Mesendoderm (in vitro differentiated cells): ENCODE measurements at regions not wholly inside any gene's neighbourhood (a gene's known extent, or its start where the extent isn't known, plus 50 kb on each side); places are given as distances from the start of the nearest gene placed in this dataset.

Experiments
- DNase-seq: peaks from one replicate; pipeline ENCODE4 v3.0.0; 2013
- H2AK5ac ChIP-seq: 2 replicates; pipeline ENCODE4 v1.6.1; 2013; ENCODE audit warnings: low read length, inconsistent platforms
- H2BK120ac ChIP-seq: 2 replicates; pipeline ENCODE4 v1.6.1; 2013; ENCODE audit warnings: low read depth, mild to moderate bottlenecking, low read length, moderate library complexity, mixed read lengths
- H2BK15ac ChIP-seq: replicated peaks from 2 replicates; pipeline ENCODE4 v1.6.1; 2013; ENCODE audit warnings: low read depth, mild to moderate bottlenecking, moderate library complexity
- H2BK5ac ChIP-seq: 2 replicates; pipeline ENCODE4 v1.6.1; 2013; ENCODE audit warnings: low read length, inconsistent platforms
- H3K18ac ChIP-seq: 2 replicates; pipeline ENCODE4 v1.6.1; 2013; ENCODE audit warnings: mild to moderate bottlenecking, low read length, mixed read lengths
- H3K23ac ChIP-seq: one replicate; pipeline ENCODE4 v1.6.1; 2013; ENCODE audit warnings: low read length
- H3K27ac ChIP-seq: 2 replicates; pipeline ENCODE4 v1.5.1; 2013; ENCODE audit warnings: low read depth, mild to moderate bottlenecking, inconsistent platforms, low read length, moderate library complexity
- H3K27me3 ChIP-seq: 2 replicates; pipeline ENCODE4 v1.6.1; 2013; ENCODE audit warnings: low read length, control low read depth, mild to moderate bottlenecking, inconsistent platforms; ENCODE audit not compliant: insufficient read depth, poor library complexity
- H3K36me3 ChIP-seq: 2 replicates; pipeline ENCODE4 v1.6.1; 2013; ENCODE audit warnings: low read length, inconsistent platforms; ENCODE audit not compliant: control insufficient read depth, insufficient read depth
- H3K4ac ChIP-seq: one replicate; pipeline ENCODE4 v1.6.1; 2013; ENCODE audit warnings: low read depth, mild to moderate bottlenecking, low read length, moderate library complexity
- H3K4me1 ChIP-seq: 2 replicates; pipeline ENCODE4 v1.6.1; 2013; ENCODE audit warnings: low read depth, low read length, inconsistent platforms; ENCODE audit not compliant: control insufficient read depth
- H3K4me2 ChIP-seq: 2 replicates; pipeline ENCODE4 v1.6.1; 2013; ENCODE audit warnings: low read length
- H3K4me3 ChIP-seq: 2 replicates; pipeline ENCODE4 v1.5.1; 2013; ENCODE audit warnings: mild to moderate bottlenecking, low read length
- H3K56ac ChIP-seq: one replicate; pipeline ENCODE4 v1.6.1; 2013; ENCODE audit warnings: low read length
- H3K79me1 ChIP-seq: 2 replicates; pipeline ENCODE4 v1.6.1; 2013; ENCODE audit warnings: low read length, inconsistent platforms
- H3K79me2 ChIP-seq: 2 replicates; pipeline ENCODE4 v1.6.1; 2013; ENCODE audit warnings: mild to moderate bottlenecking, low read length; ENCODE audit not compliant: control insufficient read depth, insufficient read depth
- H3K9ac ChIP-seq: 2 replicates; pipeline ENCODE4 v1.6.1; 2013; ENCODE audit warnings: low read length, inconsistent platforms
- H4K5ac ChIP-seq: one replicate; pipeline ENCODE4 v1.6.1; 2013; ENCODE audit warnings: low read length
- H4K8ac ChIP-seq: one replicate; pipeline ENCODE4 v1.6.1; 2013; ENCODE audit warnings: low read depth, mild to moderate bottlenecking, control low read depth, low read length, moderate library complexity
- WGBS: extraction: QIAGEN DNeasy Blood & Tissue Kit; methylation state at CpG from one replicate; pipeline ENCODE4 v1.1.7; 2013; ENCODE audit warnings: low lambda C conversion rate, missing lambda C conversion rate; ENCODE audit not compliant: insufficient coverage; ENCODE audit errors: extremely low coverage; 5-methylcytosine and 5-hydroxymethylcytosine counted together

GRCh38 chr11:104572279-104572678 is 326.0 kb downstream of the CASP12 start:
- H4K8ac ChIP-seq, result no peak overlapping the region
- H3K79me1 ChIP-seq, result no peaks in the 10 kb centered on the region
- H3K27ac ChIP-seq, result no peak overlapping the region
- no peak overlapping the region for H4K5ac ChIP-seq
- H3K4ac ChIP-seq, result no peak overlapping the region
- no peaks in the 10 kb centered on the region for H3K36me3 ChIP-seq
- H3K9ac ChIP-seq, result no peak overlapping the region
- no peak overlapping the region for H2BK120ac ChIP-seq
- H2AK5ac ChIP-seq, result no peak overlapping the region
- H3K56ac ChIP-seq, result no peak overlapping the region
- no peak for DNase-seq
- WGBS, result no CpG with 5 or more reads among the region's 2 CpGs
- no peak overlapping the region for H3K4me3 ChIP-seq
- no peak overlapping the region for H3K4me2 ChIP-seq
- H3K18ac ChIP-seq, result no peak overlapping the region
- no peaks in the 10 kb centered on the region for H3K27me3 ChIP-seq
- no peak overlapping the region for H2BK15ac ChIP-seq
- no peaks in the 10 kb centered on the region for H3K79me2 ChIP-seq
- no peak overlapping the region for H2BK5ac ChIP-seq
- no peak overlapping the region for H3K23ac ChIP-seq
- H3K4me1 ChIP-seq, result no peaks in the 10 kb centered on the region

DNA sequence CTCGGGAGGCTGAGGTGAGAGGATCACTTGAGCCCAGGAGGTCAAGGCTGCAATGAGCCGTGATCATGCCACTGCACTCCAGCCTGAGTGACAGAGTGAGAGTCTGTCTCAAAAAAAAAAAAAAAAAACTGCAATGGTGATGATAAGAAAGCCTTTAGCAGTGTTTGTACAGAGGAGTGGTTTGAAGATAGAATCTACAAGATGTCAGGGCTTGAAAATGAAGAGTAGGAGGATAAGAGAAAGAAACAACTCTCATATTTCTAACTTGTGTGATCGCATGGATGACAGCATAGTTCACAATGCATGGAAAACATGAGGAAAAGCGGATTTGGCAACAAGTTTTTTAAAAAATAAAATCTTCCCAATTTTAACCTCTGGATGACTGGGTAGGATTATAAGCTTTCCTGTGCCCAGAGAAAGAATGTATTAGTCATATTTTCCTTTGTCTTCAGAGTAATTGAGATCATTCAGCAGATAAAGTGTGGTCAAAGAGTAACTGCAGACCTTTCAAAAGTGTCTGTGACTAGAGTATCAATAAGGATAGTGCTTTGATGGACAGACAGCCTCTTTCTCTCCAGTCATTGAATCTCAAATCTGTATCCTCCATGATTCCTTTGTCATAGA is 328.1 kb downstream of the CASP12 start:
- H3K56ac ChIP-seq, result no peak overlapping the region
- H2BK5ac ChIP-seq, result no peak overlapping the region
- H4K5ac ChIP-seq, result no peak overlapping the region
- no peaks in the 10 kb centered on the region for H3K36me3 ChIP-seq
- H3K27me3 ChIP-seq, result no peaks in the 10 kb centered on the region
- H3K4me1 ChIP-seq, result no peaks in the 10 kb centered on the region
- H3K79me2 ChIP-seq, result no peaks in the 10 kb centered on the region
- no peak overlapping the region for H3K4me2 ChIP-seq
- H3K27ac ChIP-seq, result no peak overlapping the region
- DNase-seq, result no peak
- no peak overlapping the region for H3K9ac ChIP-seq
- H3K18ac ChIP-seq, result no peak overlapping the region
- no peak overlapping the region for H3K4ac ChIP-seq
- no peak overlapping the region for H3K4me3 ChIP-seq
- H3K79me1 ChIP-seq, result no peaks in the 10 kb centered on the region
- no peak overlapping the region for H3K23ac ChIP-seq
- no peak overlapping the region for H4K8ac ChIP-seq
- H2AK5ac ChIP-seq, result no peak overlapping the region
- no CpG with 5 or more reads among the region's 4 CpGs for WGBS
- H2BK120ac ChIP-seq, result no peak overlapping the region
- H2BK15ac ChIP-seq, result no peak overlapping the region

- H3K56ac ChIP-seq, result no peak overlapping the region
- no peak overlapping the region for H3K23ac ChIP-seq
- no peaks in the 10 kb centered on the region for H3K79me2 ChIP-seq
- no peak overlapping the region for H2AK5ac ChIP-seq
- no peak overlapping the region for H3K4ac ChIP-seq
- no peaks in the 10 kb centered on the region for H3K27me3 ChIP-seq
- no peak for DNase-seq
- no peaks in the 10 kb centered on the region for H3K79me1 ChIP-seq
- no peak overlapping the region for H3K4me3 ChIP-seq
- no peak overlapping the region for H2BK120ac ChIP-seq
- no peak overlapping the region for H3K27ac ChIP-seq
- no peak overlapping the region for H4K5ac ChIP-seq
- no peak overlapping the region for H4K8ac ChIP-seq
- no CpG with 5 or more reads among the region's 1 CpG for WGBS
- H3K18ac ChIP-seq, result no peak overlapping the region
- no peaks in the 10 kb centered on the region for H3K4me1 ChIP-seq
- H2BK15ac ChIP-seq, result no peak overlapping the region
- no peak overlapping the region for H3K4me2 ChIP-seq
- no peaks in the 10 kb centered on the region for H3K36me3 ChIP-seq
- no peak overlapping the region for H2BK5ac ChIP-seq
- no peak overlapping the region for H3K9ac ChIP-seq
These were observed 332.7 kb downstream of the CASP12 start for GRCh38 chr11:104565583-104565961.

DNA sequence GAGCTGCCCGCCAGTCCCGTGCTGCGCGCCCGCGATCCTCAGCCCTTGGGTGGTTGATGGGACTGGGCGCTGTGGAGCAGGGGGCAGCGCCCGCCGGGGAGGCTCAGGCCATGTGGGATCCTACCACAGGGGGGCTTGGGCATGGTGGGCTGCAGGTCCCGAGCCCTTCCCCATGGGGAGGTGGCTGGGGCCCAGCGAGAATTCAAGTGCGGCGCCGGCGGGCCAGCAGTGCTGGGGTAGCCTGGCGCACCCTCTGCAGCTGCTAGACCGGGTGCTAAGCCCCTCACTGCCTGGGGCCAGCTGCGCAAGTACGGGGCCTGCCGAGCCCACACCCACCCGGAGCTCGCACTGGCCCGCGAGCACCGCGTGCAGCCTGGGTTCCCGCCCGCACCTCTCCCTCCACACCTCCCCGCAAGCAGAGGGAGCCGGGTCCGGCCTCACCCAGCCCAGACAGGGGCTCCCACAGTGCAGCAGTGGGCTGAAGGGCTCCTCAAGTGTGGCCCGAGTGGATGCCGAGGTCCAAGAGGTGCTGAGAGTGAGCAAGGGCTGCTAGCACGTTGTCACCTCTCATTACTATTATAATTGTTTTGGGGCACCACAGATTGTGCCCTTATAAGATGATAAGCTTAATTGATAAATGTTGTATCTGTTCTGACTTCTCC is 333.2 kb downstream of the CASP12 start:
- WGBS, result no CpG with 5 or more reads among the region's 35 CpGs
- H3K9ac ChIP-seq, result no peak overlapping the region
- H4K8ac ChIP-seq, result no peak overlapping the region
- no peak overlapping the region for H3K27ac ChIP-seq
- no peak overlapping the region for H3K4ac ChIP-seq
- no peak overlapping the region for H3K18ac ChIP-seq
- no peaks in the 10 kb centered on the region for H3K36me3 ChIP-seq
- no peak overlapping the region for H2BK120ac ChIP-seq
- no peak overlapping the region for H3K4me3 ChIP-seq
- no peak overlapping the region for H3K23ac ChIP-seq
- no peaks in the 10 kb centered on the region for H3K79me2 ChIP-seq
- no peak overlapping the region for H3K56ac ChIP-seq
- no peak overlapping the region for H3K4me2 ChIP-seq
- H3K4me1 ChIP-seq, result no peaks in the 10 kb centered on the region
- H2BK5ac ChIP-seq, result no peak overlapping the region
- no peak for DNase-seq
- no peak overlapping the region for H2AK5ac ChIP-seq
- no peaks in the 10 kb centered on the region for H3K79me1 ChIP-seq
- no peaks in the 10 kb centered on the region for H3K27me3 ChIP-seq
- H2BK15ac ChIP-seq, result no peak overlapping the region
- no peak overlapping the region for H4K5ac ChIP-seq

- H2BK120ac ChIP-seq, result no peak overlapping the region
- no peak overlapping the region for H2BK5ac ChIP-seq
- no peaks in the 10 kb centered on the region for H3K27me3 ChIP-seq
- H3K56ac ChIP-seq, result no peak overlapping the region
- H3K18ac ChIP-seq, result no peak overlapping the region
- no peak overlapping the region for H3K4me2 ChIP-seq
- H3K36me3 ChIP-seq, result no peaks in the 10 kb centered on the region
- H2BK15ac ChIP-seq, result no peak overlapping the region
- H3K23ac ChIP-seq, result no peak overlapping the region
- no peak for DNase-seq
- no peak overlapping the region for H2AK5ac ChIP-seq
- no peak overlapping the region for H4K5ac ChIP-seq
- no peak overlapping the region for H3K4me3 ChIP-seq
- no peak overlapping the region for H3K9ac ChIP-seq
- WGBS, result no CpG with 5 or more reads among the region's 4 CpGs
- no peaks in the 10 kb centered on the region for H3K79me1 ChIP-seq
- no peak overlapping the region for H3K27ac ChIP-seq
- no peak overlapping the region for H4K8ac ChIP-seq
- H3K4ac ChIP-seq, result no peak overlapping the region
- no peaks in the 10 kb centered on the region for H3K4me1 ChIP-seq
- no peaks in the 10 kb centered on the region for H3K79me2 ChIP-seq
These were observed 341.5 kb downstream of the CASP12 start for GRCh38 chr11:104556606-104557301.
